IPS-11a (cell line): ENCODE measurements at regions not wholly inside any gene's neighbourhood (a gene's known extent, or its start where the extent isn't known, plus 50 kb on each side); places are given as distances from the start of the nearest gene placed in this dataset.
"Not testable (repeated sequence)": the region's sequence is repeated elsewhere in the genome, so short reads cannot be mapped to it uniquely, and the experiment has no call there.

Experiments used
- H3K4me3 ChIP-seq: one replicate; pipeline ENCODE4 v1.5.1; 2013; ENCODE audit warnings: low read depth, low read length, control low read depth

DNA sequence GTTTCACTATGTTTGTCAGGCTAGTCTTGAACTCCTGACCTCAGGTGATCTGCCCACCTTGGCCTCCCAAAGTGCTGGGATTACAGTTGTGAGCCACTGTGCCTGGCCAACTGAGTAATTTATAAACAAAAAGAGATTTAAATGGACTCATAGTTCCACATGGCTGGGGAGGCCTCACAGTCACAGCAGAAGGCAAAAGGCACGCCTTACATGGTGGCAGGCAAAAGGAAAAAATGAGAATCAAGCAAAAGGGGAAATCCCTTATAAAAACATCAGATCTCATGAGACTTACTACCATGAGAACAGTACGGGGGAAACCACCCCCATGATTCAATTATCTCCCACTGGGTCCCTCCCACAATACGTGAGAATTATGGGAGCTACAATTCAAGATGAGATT is 73.2 kb upstream of the TIAM1 start:
- H3K4me3 ChIP-seq = not testable (repeated sequence)

DNA sequence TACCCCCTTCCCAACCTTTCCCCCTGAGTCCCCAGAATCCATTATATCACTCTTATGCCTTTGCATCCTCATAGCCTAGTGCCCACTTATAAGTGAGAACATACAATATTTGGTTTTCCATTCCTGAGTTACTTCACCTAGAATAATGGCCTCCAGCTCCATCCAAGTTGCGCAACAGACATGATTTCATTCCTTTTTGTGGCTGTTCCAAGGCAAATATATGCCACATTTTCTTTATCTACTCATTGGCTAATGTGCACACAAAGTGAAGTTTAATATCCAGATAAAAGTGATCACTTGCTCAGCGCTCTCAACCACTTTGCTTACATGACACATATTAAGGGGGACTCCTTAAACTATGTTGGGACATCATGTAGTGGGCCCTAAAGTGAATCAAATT is 72.4 kb upstream of the TIAM1 start:
- H3K4me3 ChIP-seq = no peak overlapping the region

GRCh38 chr21:31414263-31415000 is 70.4 kb upstream of the TIAM1 start:
- no peak overlapping the region for H3K4me3 ChIP-seq

DNA sequence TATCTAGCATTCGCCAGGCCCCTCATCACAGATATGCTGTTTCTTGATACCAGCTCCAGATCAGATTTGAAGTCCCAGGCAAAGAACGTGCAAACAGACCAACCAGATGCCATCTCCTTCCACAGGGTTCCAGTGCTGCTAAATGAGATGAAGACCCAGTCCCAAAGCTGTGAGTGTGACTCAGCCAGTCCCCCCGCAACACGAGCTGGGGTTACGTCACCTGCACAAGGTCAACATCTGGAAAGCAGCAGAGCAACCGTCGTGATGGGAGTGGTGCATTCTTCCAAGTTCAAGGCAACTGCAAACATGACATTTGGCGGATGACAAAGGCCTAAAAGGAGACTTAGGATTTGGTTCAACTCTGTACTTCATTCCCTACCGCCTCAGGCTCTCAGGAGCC is 69.6 kb upstream of the TIAM1 start:
- no peak overlapping the region for H3K4me3 ChIP-seq

- no peak overlapping the region for H3K4me3 ChIP-seq
Observed at GRCh38 chr21:31410499-31411131, 66.6 kb upstream of the TIAM1 start.

DNA sequence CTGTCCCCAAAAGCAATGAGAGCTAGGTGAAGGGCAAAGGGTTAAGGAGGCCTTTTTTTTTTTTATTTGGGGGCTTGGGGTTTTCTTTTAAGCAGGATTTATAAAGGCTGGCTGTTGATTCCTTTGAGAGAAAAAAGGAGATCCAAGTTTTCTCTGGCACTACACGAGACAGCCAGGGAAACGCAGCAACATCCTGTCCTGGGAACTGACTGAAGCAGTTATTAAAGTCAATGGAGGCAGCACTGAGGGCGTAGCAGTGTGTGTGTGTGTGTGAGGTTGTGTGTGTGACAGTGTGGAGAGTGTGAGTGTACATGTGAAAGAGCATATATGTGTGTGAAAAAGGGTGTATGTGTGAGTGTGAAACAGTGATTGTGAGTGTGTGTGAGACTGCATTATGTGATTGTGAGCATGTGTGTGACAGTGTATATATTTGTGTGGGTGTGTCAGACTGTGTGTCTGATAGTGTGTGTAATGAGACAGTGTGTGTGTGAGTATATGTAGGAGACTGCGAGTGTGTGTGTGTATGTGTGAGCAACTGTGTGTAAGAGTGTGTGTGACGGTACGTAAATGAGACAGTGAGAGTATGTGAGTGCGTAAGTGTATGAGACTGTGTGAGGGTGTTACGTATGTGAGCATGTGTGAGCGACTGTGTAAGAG is 65.9 kb upstream of the TIAM1 start:
- H3K4me3 ChIP-seq = no peak overlapping the region

DNA sequence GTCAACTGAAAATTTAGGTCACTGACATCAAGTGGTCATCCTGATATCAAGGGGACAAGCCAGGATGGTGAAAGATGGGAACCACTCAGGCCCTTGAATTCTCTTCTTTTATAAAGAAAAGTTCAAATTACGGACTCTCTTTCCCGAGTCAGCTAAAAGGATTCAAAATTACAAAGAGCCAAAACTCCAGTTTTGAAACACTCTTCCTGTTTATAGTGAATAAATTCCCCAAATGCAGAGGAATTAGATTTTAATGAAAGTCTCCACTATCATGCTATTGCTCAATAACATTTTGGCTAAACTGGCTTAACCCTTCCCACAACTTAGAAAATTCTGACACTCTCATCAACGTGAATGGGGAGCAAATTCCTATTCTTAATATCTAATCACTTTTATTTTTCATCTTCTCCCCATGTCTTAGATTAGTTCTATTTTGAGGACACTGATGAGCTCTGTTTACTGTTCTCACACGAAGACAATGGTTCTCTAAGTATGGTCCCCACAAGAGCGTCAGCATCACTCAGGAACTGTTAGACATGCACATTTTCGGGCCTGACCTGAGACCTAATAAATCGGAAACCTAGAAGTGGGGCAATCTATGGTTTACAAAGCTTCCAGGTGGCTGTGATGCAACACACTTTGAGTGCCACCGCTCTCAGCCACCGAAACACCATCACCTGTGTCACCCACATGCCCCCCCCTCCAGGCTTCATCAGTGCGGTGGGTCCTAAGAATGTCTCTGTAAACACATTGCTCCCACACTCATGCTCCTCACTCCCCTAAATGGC is 64.4 kb upstream of the TIAM1 start:
- no peak overlapping the region for H3K4me3 ChIP-seq

- H3K4me3 ChIP-seq = no peak overlapping the region
Observed at GRCh38 chr21:31406510-31406909, 62.4 kb upstream of the TIAM1 start.

DNA sequence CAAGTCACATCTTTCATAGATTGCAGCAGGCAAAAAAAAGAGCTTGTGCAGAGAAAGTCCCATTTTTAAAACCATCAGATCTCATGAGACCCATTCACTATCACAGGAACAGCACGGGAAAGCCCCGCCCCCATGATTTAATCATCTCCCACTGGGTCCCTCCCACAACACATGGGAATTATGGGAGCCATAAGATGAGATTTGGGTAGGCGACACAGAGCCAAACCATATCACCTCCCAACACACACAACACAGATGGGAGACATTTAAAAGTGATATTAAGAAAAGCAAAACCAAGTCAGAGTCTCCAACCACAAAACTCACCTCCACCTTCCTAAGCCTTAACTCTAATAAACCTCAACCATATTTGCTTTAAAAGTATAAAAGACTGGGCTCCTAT is 61.5 kb upstream of the TIAM1 start:
- H3K4me3 ChIP-seq = no peak overlapping the region

DNA sequence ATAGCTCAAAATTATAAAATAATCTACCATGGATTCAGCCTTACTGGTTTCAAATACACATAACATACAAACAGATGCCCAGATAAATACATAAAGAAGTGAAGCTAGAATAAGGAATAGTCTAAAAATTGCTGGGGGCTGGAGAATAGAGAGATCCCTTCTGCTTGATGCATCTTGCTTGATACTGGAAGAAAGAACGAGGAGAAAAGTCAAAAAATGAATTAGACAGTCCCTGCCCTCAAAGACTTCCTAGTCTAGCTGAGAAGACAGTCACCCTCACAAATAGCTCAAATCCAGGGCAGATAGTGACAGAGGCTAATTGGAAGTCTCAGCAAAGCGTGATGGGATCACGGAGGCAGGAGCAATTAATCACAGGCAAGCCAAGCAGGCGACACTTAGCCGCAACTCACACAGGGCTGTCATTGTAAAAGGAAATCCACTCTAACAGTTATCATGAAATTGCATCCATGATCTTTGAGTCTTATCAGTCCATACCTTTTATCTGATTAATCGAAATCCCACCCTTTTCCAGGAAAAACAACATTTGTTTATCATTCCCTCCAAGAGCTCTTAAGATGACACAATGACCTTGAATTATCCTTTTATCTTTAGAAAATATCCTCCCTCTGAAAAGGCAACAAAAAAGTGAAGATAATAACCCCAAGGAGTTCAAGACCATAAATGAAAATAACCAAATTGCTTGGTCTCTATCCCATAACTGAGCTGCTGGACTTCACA is 59.7 kb upstream of the TIAM1 start:
- no peak overlapping the region for H3K4me3 ChIP-seq

DNA sequence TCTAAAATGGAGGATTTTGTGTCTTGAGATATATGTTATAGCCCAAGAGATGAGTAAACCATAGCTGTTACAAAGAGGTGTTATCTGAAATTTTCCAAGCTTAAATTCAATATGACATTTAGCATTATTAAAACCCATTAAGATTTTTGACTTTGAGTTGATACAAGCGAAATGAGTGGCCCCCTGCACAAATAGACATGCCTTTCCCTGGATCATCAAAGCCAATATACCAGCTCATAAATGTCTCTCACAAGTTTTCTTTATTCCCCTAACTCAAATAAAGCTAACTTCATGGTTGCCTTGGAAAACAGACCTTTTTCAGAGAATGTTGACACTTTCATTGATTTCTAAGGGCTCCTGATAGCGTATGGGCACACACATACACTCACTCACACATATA is 55.5 kb upstream of the TIAM1 start:
- H3K4me3 ChIP-seq = no peak overlapping the region

GRCh38 chr21:31398574-31398973 is 54.5 kb upstream of the TIAM1 start:
- H3K4me3 ChIP-seq = no peak overlapping the region

GRCh38 chr21:31397939-31398338 is 53.9 kb upstream of the TIAM1 start:
- no peak overlapping the region for H3K4me3 ChIP-seq

DNA sequence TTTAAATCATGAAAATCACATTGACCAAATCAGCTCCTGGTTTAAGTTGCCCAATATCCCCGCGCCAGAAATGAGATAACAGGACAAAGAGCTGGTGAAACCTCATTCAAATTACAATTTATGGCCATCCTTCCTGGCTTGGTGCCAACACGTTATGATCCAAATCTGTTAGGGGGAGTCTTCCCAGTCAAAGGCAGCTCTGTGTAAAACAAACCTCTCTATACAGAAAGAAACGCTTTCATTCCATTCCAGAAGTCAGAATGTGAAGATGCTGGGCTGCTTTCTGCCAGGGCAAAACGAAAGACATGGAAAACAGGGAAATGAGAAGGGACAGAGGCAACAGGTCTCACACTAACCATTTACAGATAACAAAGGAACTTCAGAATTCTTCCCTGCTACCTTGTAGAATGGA is 53.5 kb upstream of the TIAM1 start:
- H3K4me3 ChIP-seq = no peak overlapping the region

DNA sequence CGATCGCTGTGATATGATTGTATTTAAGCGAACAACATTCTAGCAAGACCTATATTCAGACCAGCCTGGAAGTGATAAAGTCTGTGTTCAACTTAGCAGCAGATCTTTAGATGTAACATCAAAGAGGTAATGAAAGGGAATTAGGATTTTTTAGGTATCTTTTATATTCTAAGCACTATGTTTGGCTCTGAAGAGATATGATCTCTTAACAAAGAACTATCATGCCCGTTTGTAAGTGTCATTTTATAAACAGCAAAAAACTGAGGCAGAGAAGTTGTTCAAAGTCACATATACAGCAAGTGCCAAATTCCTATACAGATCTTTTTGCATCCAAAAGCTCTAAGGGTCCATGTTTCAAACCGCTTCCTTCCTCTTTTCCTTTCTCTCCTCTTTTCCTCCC is 53.0 kb upstream of the TIAM1 start:
- H3K4me3 ChIP-seq = no peak overlapping the region

- no peak overlapping the region for H3K4me3 ChIP-seq
Observed at GRCh38 chr21:31396399-31396798, 52.3 kb upstream of the TIAM1 start.

DNA sequence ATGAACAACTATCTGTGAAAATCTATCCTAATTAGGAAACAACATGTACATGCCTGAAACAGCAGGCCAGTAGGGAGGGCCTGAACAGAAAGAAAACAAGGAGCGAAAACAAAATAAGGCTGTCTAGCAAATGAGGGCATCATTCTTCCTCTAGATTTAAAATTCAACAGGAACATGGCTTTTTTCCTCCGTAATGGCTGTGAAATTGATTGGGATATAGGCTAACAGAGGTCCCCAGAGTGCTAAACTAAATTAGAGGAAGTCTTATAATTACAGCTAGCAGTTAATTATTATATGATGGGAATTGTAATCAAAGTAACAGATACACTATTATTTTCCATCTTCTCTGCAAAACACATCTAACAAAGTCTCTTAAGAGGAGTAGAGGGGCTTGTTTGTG is 51.7 kb upstream of the TIAM1 start:
- H3K4me3 ChIP-seq = no peak overlapping the region

GRCh38 chr21:31395268-31395667 is 51.2 kb upstream of the TIAM1 start:
- H3K4me3 ChIP-seq = no peak overlapping the region

GRCh38 chr21:31394309-31394708 is 50.2 kb upstream of the TIAM1 start:
- H3K4me3 ChIP-seq = no peak overlapping the region
